Left forelimb (tissue), 1 donor: ENCODE measurements at regions not wholly inside any gene's neighbourhood (a gene's known extent, or its start where the extent isn't known, plus 50 kb on each side); places are given as distances from the start of the nearest gene placed in this dataset.

ENCODE experiments used
- DNase-seq: peaks from one replicate; pipeline ENCODE4 v3.0.0-alpha.2; 2018; ENCODE audit warnings: low spot score

DNA sequence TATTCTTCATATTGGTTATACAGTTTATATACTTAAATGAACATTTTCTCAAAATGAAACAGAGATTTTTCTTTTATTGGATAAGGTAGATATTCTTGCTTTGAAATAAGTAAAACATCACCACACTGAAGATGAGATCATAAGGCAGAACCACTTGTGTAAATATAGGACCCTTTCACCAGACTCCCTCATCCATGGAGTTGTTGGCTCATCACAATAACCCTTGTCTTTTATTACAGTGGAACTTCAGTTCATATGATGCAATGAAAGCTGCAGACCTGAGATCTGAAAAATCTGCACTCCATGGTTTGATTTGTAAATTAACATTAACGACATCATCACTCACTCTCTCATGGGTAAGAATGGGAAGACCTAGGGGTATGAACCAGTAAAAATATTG lies 51.9 kb upstream of the DBX2 start:
- no peak for DNase-seq

DNA sequence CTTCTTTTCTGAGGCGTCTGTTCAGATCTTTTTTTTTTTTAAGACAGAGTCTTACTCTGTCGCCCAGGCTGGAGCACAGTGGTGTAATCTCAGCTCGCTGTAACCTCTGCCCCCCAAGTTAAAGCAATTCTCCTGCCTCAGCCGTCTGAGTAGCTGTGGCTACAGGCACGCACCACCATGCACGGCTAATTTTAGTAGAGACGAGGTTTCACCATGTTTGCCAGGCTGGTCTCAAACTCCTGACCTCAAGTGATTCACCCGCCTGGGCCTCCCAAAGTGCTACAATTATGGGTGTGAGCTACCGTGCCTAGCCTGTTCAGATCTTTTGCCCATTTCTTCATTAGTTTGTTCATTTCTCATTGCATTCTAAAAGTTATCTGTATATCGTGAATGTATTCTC lies 55.1 kb upstream of the DBX2 start:
- no peak for DNase-seq

DNA sequence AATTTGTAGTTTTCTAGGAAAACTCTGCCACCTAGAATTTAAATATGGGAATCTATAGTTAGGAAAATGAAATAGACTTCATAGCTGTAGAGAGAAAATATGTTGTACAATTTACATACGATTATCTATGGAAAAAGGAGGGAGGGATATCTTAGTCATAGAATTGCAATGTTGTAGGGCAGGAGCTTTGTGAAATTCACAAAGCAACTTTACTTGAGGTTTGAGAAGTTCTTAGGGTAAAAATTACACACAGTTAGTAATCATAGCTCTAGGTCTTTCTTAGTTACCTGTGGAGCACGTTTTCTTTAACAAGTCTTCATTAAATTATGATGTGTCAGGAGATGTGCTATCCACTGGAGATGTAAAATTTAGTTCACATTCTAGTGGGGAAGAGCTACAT lies 61.4 kb upstream of the DBX2 start:
- DNase-seq: no peak

DNA sequence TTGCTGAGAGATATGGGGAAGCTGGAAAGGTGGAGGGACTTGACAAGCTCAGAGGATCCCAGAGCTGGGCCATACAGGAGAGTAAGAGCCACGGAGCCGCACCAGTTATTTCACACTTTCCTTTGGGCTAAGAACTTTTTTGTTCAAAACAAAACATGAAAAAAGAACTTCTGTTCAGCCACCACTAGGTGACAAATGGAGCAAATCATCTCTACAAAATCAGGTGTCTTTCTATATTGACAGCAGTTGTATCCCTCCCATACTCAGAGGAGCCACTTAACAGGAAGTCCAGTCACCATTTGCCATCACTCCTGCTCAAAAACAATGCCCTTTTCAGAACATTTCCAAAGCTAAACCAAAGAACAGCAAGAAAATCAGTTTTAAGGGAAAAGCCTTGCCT lies 70.3 kb upstream of the DBX2 start:
- no peak for DNase-seq

DNA sequence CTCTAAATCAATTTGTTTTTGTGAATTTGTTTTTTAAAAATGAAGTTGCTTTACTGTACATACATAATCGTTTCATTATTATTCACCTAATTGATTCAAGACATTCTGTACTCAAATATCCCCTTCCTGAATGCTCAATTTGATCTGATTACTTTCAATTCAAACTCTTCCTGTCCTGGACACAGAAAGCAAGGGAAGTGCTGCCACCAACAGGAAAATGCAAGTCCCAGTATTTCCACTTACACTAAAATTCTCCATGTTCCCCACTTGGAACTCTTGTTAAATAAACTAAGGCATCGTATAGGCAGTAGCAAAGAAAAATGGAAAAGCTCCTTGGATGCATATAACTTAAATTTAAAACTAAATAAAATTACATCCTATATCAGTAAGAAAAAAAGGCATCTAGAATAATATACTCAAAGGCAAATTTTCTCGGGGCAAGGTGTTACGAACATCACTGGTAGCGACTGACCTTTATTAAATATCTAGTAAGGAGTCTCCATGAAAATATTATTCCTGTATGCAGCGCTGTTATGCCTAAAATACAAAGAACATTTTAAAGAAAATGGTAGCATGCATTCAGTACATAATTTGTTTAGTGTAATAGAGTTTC lies 72.0 kb upstream of the DBX2 start:
- DNase-seq: no peak

DNA sequence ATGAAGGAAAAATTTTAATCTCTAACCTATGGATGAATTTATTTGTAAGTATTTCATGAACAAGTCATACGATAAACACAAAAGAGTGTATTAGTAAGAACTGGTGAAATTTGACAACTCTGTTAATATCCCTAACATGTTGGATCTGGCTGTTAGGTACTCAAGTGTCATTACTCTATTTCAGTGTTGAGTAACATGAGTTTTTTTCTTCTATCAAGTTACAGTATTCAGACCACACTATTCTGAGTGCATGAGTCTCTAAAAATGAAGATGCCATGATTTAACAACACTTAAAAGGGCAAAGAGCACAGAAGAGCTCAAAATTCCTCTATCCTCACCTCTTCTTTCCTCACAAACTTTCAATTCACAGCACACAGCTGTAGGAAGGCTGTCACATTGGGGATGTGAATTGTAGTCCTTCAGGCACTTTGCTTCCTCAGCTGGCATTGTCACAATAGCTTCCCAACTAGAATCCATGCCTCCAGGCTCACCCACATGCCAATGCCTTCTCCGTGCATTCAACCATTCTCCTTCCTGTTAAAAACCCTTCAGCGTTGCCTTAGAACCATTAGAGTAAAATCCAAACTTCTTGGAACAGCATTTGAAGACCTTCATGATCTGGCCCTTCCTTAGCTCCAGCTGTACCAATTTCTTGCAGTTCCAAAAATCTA lies 73.7 kb upstream of the DBX2 start:
- no peak for DNase-seq

DNA sequence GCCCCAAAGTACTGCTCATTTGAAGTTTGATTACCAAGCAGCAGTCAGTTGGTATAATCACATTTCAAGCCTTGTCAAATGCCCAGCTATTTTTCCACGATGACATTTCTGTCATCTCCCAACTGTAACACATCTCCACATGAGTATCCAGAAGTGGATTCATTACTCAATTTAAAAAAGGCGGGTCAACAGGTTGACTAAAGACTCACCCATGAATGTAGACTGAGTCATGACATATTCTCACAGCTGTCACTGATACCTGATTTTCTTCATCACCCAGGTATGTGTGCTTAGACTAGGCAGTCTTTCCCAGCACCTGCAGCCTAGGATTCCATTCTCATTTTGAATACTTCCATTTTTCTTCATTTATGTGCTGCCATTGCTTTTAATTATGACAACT lies 75.1 kb upstream of the DBX2 start:
- no peak for DNase-seq

DNA sequence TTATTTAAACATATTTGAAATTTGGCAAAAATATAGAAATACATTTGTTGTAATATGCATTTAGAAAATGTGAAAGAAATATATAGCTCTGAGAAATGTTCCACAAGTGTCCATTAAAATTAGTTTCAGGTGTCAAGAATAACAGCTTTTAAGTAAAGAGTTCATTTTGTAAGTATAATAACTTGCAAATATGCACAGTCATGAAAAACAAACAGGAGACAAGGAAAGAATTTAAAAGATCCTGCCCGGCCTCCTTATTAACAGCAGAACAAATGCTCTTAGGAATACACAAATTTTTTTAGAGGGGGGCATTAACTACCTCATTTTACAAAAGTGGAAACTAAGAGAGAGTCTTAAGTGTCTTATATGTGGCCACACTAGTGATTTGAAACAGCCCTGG lies 77.7 kb upstream of the DBX2 start:
- DNase-seq: no peak

DNA sequence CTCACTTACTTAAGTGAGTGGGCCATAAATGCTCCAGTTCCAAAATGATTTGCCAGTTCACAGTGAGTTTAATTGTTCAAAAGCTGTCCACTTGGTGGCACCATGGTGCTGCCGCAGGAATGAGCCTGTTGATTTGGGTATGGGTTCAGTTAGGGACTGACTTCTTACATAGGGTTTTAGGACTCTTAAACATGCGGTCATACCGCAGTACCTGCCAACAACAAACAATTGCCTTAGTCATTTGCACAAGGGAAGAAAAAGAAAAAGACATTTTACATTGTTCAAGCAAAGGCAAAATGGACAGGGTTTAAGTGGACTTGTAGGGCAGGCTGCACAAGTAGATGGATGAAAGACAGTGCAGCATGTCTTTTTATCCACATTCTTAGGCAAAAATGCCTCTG lies 80.0 kb upstream of the DBX2 start:
- DNase-seq: peak; percentile 68

DNA sequence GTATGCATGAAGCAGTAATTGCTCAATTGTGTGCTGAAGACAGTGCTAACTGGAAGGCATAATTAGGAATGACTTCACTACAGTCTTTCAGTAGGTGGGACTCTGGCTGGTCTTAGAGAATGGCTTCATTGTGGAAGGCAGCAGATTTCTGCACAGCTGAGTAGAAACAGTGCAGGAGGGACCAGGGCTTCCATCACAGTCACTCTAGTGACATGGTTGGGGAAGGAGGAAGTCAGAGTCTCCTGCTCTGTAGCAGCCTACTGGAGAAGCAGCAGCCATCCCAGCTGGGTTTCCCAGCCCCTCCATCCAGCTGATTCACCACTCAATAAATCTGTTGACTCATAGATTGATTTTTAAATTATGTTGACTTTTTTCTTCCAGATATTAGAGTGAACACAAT lies 80.6 kb upstream of the DBX2 start:
- DNase-seq: no peak

DNA sequence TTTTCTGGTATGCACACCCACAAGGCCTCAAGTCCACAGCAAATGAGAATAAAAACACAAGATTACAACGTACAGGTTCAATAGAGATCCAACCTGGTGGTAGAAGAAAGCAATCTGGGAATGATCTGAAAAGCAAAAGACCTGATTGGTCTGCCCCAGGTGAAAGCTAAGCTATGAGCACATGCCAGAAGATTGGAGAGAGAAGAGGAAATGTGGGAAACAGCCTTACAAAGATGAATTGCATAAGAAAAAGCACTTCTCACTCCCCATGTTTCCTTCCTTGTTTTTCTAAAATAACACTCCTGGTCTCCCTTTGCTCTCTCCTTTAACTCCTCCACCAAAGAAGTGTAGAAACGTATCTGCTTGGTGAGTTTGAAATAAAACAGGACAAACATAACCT lies 77.3 kb upstream of the ANO6 start:
- no peak for DNase-seq

DNA sequence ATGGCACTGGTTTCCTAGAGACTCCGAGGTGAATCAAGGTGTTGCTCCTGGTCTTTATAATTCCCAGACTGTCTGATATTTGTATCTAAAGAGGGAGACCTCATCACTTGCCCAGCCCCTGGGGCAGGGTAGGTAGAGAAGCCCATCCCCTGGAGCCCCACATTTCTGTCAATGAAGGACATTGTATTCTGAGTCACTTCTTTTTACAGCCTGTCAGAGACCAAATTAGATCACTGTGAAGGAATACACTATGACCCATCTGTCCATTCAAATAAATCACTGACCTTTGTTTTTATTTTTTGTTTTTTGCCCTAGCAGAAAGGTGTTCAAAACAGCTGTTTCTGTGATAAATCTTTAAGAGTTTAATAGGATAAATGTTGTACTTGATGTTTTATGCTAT lies 67.9 kb upstream of the ANO6 start:
- no peak for DNase-seq

DNA sequence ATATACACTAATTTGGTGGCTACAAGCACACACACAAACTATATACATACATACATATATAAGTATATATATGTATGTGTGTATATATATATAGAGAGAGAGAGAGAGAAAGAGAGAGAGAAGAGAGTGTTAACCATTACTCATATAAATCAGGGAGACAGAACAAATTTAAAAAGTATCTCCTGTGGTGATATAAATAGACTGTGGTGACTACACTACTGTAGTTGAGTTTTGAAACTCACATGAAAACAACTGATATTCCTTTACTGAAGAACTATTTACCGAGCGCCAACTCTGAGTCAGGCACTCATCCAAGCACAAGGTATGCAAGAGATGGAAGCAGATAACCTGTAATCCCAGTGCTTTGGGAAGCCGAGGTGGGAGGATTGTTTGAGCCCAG lies 67.3 kb upstream of the ANO6 start:
- no peak for DNase-seq

DNA sequence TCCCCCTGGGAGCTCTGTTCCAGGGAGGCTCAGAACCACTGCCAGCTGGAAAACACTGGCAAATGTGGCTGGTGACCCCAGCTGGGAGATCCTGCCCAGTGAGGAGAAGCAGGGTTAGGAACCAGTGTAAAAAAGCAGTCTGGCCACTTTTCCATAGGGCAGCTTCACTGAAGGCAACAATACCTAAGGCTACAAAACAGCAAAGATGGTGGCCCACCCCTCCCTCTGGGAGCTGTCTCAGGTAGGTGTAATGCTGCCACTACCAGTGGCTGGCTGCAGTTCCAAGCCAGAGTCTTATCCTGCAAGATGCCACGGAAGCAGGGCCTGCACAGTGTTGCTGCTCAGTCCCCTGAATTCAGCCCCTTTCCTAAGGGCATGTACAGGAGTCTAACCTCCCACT lies 50.6 kb upstream of the ANO6 start:
- no peak for DNase-seq

DNA sequence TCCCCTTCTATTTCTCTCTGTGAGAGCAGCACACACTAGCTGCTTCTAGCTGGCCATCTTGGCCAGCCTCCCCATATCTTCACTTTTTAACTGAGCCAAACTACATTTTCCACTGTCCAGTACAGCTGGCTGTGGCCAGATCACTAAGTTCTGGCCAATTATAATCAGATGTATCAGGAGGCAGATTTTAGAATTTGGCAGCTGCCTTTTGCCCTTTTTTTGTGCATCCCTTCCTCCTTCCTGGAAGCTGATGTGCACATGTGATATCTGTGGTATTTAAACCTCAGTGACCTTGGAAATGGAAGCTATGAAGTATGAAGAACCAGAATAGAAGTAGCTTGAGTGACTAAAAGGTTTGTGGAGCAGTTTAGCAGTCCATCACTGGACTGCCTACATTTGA lies 49.8 kb upstream of the ANO6 start:
- no peak for DNase-seq
